ENCODE measurements at regions not wholly inside any gene's neighbourhood (a gene's known extent, or its start where the extent isn't known, plus 50 kb on each side); places are given as distances from the start of the nearest gene placed in this dataset.

DNA sequence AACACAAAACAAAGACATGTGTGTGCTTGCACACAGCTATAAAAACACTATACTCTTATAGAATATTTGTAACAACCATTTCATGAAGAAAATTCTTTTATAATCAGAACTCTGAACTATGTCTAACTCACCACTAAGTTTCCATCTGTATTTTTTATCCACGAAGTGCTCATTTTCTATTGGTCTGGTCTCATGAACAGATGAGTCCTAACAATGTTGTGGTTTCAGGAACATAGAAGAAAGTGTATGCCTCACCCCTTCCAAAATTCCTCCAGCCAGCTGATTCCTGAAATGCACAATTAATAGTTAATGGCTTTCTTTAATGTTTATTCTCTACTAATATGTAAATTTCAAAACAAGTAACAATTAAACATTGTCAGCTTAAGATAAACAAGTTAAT, 325.3 kb upstream of the GRAMD2B start:
- in situ Hi-C loops (cut with MboI; ENCODE audit: low sequenced_read_pairs in 4 of 4), result no loop called here
- no peak for ATAC-seq
- Histone ChIP-seq H3K4me1 (no peaks in the 10 kb centered on the region), H3K4me3 (no peak overlapping the region), H3K9me3 (no peaks in the 10 kb centered on the region), H3K36me3 (no peaks in the 10 kb centered on the region), H3K27me3 (no peaks in the 10 kb centered on the region), H3K27ac (no peak overlapping the region)
- TF ChIP-seq POLR2A (IDR thresholded peaks at IDR 0.05), result no peak
- intact Hi-C loops (cut with DNase I; ENCODE audit: low total_unique reads), result no loop called here
- no peak for DNase-seq

DNA sequence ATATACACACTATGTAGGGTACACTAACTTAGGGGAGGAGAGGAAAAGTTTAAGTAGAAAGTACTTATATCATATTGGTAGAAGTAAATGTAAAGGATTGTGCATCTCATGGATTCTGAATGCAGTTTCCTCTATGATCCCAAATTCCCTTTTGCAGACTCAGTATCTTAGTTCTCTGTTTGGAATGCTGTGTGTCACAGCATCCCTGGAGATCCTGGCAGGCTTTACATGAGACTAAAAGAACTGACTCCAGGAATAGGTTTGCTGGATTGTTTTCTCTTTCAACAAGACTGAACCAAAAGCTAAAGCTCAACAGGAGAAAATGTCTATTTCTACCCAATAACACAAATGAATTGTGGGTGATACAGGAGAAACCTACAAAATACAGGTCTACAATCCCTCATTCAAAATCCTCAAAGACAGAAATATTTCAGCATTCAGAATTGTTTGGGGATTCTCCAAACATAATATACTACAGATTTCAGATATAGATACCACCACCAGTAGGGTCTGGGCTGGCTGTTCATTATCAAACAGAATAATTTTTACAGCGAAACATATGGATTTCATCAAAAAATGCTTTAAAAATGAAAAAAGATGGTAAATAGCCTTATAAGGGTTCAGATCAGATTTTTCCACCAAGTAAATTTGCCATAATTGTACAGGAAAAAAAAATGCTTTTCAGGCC, 324.7 kb upstream of the GRAMD2B start:
- no peaks in the 10 kb centered on the region for H3K36me3 ChIP-seq
- no peak for TF ChIP-seq POLR2A (IDR thresholded peaks at IDR 0.05)
- TF ChIP-seq, protein P1, sequence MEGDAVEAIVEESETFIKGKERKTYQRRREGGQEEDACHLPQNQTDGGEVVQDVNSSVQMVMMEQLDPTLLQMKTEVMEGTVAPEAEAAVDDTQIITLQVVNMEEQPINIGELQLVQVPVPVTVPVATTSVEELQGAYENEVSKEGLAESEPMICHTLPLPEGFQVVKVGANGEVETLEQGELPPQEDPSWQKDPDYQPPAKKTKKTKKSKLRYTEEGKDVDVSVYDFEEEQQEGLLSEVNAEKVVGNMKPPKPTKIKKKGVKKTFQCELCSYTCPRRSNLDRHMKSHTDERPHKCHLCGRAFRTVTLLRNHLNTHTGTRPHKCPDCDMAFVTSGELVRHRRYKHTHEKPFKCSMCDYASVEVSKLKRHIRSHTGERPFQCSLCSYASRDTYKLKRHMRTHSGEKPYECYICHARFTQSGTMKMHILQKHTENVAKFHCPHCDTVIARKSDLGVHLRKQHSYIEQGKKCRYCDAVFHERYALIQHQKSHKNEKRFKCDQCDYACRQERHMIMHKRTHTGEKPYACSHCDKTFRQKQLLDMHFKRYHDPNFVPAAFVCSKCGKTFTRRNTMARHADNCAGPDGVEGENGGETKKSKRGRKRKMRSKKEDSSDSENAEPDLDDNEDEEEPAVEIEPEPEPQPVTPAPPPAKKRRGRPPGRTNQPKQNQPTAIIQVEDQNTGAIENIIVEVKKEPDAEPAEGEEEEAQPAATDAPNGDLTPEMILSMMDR (IDR thresholded peaks at IDR 0.05 in 4 of 5, conservative IDR thresholded peaks at IDR 0.05 in 1 of 5), result no peak
- intact Hi-C loops (cut with DNase I; ENCODE audit: low total_unique reads), result no loop called here
- H3K27me3 ChIP-seq, result no peaks in the 10 kb centered on the region
- no peaks in the 10 kb centered on the region for H3K9me3 ChIP-seq
- no peaks in the 10 kb centered on the region for H3K4me1 ChIP-seq
- no peak overlapping the region for H3K27ac ChIP-seq
- ATAC-seq (no peak), DNase-seq (no peak)
- in situ Hi-C loops (cut with MboI; ENCODE audit: low sequenced_read_pairs in 4 of 4), result no loop called here
- no peak overlapping the region for H3K4me3 ChIP-seq

DNA sequence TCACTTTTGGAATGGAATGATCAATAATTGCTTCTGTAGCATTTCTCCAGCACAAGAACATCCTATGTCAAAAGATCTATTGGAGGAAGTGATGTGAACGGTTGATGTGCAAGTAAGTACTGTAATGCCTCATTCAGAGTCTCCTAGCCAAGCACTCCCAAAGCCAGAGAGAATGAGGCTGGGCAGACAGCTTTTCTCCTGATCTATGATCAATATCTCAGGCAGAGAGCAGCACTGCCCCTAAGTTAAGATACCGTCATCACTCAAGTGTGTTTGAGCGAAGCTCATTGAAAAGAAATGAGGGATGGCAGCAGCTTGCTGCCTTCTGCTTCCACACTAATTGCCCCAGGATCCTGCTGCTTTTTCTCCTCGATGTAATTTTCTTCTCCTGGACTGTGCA, 324.1 kb upstream of the GRAMD2B start:
- in situ Hi-C loops (cut with MboI; ENCODE audit: low sequenced_read_pairs in 4 of 4), result no loop called here
- Histone ChIP-seq H3K27ac (no peak overlapping the region), H3K36me3 (no peaks in the 10 kb centered on the region), H3K27me3 (no peaks in the 10 kb centered on the region), H3K4me3 (no peak overlapping the region), H3K4me1 (no peaks in the 10 kb centered on the region), H3K9me3 (no peaks in the 10 kb centered on the region)
- DNase-seq, result no peak
- no peak for ATAC-seq
- intact Hi-C loops (cut with DNase I; ENCODE audit: low total_unique reads), result no loop called here
- TF ChIP-seq, protein P1 (IDR thresholded peaks at IDR 0.05 in 4 of 5, conservative IDR thresholded peaks at IDR 0.05 in 1 of 5), result no peak
- TF ChIP-seq POLR2A (IDR thresholded peaks at IDR 0.05), result no peak

DNA sequence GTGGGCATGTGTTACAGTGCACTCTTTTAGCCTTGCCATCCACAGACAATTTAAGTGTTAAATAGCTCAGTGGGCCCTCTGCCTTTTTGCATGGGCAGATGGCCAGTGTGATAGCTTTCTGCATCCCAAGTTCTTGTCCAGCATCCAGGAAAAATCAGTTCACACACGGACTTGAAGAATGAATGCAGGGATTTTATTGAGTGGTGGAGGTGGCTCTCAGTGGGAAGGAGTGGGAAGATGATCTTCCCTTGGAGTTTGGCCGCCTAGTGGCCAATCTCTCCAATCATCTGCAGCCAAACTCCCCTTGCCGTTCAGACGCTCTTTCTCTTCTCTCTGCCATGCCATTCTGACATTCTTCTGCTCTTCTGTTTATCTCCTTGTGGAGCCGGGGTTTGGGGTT, 322.4 kb upstream of the GRAMD2B start:
- ATAC-seq, result no peak
- no peak for DNase-seq
- Histone ChIP-seq H3K27ac (no peak overlapping the region), H3K9me3 (no peaks in the 10 kb centered on the region), H3K36me3 (no peaks in the 10 kb centered on the region), H3K4me1 (no peaks in the 10 kb centered on the region), H3K27me3 (no peaks in the 10 kb centered on the region), H3K4me3 (no peak overlapping the region)
- TF ChIP-seq POLR2A (IDR thresholded peaks at IDR 0.05), result no peak
- TF ChIP-seq, protein P1 (IDR thresholded peaks at IDR 0.05 in 4 of 5, conservative IDR thresholded peaks at IDR 0.05 in 1 of 5), result no peak
- intact Hi-C loops (cut with DNase I; ENCODE audit: low total_unique reads), result no loop called here
- in situ Hi-C loops (cut with MboI; ENCODE audit: low sequenced_read_pairs in 4 of 4), result no loop called here

DNA sequence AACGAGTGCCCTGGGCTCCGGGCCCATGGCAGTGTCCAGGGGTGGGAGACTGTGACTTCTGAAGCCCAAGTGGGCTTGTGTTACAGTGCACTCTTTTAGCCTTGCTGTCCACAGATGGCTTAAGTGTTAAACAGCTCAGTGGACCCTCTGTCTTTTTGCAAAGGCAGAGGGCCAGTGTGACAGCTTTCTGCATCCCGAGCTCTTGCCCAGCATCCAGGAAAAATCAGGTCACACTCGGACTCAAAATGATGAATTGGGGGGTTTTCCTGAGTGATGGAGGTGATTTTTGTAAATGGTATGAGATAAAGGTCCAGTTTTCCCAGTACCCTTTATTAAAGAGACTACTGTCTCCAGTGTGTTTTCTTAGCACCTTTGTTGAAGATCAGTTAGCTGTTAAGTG, 321.3 kb upstream of the GRAMD2B start:
- intact Hi-C loops (cut with DNase I; ENCODE audit: low total_unique reads), result no loop called here
- TF ChIP-seq POLR2A (IDR thresholded peaks at IDR 0.05), result no peak
- TF ChIP-seq, protein P1 (IDR thresholded peaks at IDR 0.05 in 4 of 5, conservative IDR thresholded peaks at IDR 0.05 in 1 of 5), result no peak
- Histone ChIP-seq H3K27me3 (no peaks in the 10 kb centered on the region), H3K4me1 (no peaks in the 10 kb centered on the region), H3K4me3 (no peak overlapping the region), H3K27ac (no peak overlapping the region), H3K9me3 (no peaks in the 10 kb centered on the region), H3K36me3 (no peaks in the 10 kb centered on the region)
- DNase-seq, result no peak
- no peak for ATAC-seq
- in situ Hi-C loops (cut with MboI; ENCODE audit: low sequenced_read_pairs in 4 of 4), result no loop called here

All from gastrocnemius medialis (tissue), 4 donors.